H4 (cell line): ENCODE measurements at regions not wholly inside any gene's neighbourhood (a gene's known extent, or its start where the extent isn't known, plus 50 kb on each side); places are given as distances from the start of the nearest gene placed in this dataset.
"Not testable (repeated sequence)": the region's sequence is repeated elsewhere in the genome, so short reads cannot be mapped to it uniquely, and the experiment has no call there.

Experiments used
- DNase-seq: peaks from one replicate; pipeline ENCODE4 v3.0.0-alpha.2; 2015; ENCODE audit warnings: low spot score

- no peak for DNase-seq
These were observed 60.5 kb upstream of the PITX1 start for GRCh38 chr5:135094339-135095051.

DNA sequence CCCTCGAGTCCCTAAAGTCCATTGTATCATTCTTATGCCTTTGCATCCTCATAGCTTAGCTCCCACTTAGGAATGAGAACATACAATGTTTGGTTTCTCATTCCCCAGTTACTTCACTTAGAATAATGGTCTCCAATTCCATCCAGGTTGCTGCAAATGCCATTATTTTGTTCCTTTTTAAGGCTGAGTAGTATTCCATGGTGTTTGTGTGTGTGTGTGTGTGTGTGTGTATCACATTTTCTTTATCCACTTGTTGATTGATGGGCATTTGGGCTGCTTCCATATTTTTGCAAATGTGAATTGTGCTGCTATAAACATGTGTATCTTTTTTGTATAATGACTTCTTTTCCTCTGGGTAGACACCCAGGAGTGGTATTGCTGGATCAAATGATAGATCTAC is 59.5 kb upstream of the PITX1 start:
- DNase-seq, result not testable (repeated sequence)

GRCh38 chr5:135092476-135092875 is 58.4 kb upstream of the PITX1 start:
- DNase-seq, result no peak

- DNase-seq, result no peak
These were observed 57.3 kb upstream of the PITX1 start for GRCh38 chr5:135091286-135091685.

DNA sequence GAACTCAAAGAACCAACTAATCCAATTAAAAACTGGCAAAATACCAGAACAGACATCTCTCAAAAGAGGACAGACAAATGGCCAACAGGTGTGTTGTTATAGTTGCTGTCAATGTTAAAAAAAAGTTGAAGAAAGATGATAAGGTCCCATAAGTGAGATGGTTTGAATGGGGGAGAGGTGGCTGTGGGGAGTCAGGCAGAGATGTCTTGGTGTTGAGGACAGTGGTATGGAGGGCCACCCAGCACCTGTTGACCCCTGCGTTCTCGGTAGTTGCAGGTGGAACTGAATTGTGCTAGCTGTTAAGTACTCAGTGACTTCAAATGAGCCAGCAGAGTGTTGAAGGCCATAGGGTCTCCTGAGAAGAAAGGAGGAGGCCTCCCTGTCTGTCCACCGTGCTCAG is 55.9 kb upstream of the PITX1 start:
- DNase-seq, result no peak

DNA sequence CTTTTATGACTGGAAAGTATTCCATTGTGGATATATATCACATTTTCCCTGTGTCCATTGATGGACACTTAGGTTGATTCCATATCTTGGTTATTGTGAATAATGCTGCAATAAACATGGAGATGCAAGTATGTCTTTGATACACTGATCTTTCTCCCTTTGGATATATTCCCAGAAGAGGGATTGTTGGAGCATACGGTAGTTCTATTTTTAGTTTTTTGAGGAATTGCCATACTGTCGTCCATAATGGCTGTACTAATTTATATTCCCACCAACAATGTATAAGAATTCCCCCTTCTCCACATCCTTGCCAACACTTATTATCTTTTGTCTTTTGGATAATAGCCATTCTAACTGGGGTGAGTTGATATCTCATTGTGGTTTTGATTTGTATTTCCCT is 54.9 kb upstream of the PITX1 start:
- DNase-seq, result no peak

- DNase-seq, result no peak
These were observed 53.9 kb upstream of the PITX1 start for GRCh38 chr5:135087950-135088349.

DNA sequence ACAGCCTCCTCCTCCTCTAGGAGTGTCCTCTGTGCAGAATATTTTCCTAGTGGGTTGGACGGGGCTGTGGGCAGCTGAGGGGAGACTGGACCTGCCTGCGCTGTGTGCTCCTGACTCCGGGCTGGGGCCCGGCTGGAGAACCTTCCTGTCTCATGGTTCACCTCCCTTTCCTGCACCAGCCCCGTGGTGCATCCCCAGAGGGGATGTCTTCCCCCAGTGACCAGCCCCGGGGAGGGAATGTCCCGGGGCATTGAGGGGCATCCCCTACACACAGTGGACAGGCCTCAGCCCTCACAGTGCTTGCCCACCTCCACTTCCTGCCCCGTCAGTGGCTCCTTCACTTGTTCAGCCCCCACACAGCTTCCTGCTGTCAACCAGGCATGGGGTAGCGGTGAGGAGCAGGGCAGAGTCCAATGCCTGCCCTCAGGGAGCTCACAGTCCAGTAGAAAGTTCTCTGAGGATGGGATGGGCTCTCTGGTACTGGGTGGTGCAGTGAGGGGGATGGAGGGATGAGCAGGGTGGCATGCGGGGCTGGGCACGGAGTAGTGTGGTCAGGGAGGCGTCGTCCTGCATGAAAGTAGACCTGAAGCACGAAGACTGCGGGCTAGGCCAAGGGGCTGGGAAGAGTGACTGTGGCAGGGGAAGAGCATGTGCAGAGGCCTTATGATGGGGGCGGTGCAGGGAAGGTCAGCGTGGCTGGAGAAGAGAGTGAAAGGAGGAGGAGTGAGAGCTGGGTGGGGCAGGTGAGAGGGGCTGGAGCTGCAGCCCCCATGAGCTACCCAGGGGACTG is 52.1 kb upstream of the PITX1 start:
- no peak for DNase-seq

GRCh38 chr5:135085133-135085935 is 51.3 kb upstream of the PITX1 start:
- DNase-seq, result no peak
